ENCODE measurements at regions not wholly inside any gene's neighbourhood (a gene's known extent, or its start where the extent isn't known, plus 50 kb on each side); places are given as distances from the start of the nearest gene placed in this dataset.

DNA sequence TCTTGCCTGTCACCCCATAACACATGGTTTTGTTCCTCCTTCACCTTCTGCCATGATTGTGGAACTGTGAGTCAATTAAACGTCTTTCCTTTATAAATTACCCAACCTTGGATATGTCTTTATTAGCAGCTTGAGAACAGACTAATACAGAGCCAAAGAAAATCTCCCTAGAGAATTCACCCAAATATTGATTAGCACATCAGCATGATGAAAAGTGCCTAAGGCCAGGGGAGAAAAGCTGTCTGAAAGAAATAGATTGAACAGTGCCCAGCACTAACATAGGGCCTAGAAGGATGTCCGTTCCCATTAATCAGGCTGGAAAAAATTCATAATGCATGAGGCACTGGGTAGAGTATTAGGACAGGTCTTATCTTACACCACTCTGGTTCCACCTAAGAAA, 111.9 kb upstream of the CALN1 start:
- no peak overlapping the region for H3K4me3 ChIP-seq
- no peaks in the 10 kb centered on the region for H3K36me3 ChIP-seq
- no peaks in the 10 kb centered on the region for H3K4me1 ChIP-seq (ENCODE audit: control insufficient read depth in 1 of 2, low read depth in 2 of 2)
- TF ChIP-seq, protein P1, sequence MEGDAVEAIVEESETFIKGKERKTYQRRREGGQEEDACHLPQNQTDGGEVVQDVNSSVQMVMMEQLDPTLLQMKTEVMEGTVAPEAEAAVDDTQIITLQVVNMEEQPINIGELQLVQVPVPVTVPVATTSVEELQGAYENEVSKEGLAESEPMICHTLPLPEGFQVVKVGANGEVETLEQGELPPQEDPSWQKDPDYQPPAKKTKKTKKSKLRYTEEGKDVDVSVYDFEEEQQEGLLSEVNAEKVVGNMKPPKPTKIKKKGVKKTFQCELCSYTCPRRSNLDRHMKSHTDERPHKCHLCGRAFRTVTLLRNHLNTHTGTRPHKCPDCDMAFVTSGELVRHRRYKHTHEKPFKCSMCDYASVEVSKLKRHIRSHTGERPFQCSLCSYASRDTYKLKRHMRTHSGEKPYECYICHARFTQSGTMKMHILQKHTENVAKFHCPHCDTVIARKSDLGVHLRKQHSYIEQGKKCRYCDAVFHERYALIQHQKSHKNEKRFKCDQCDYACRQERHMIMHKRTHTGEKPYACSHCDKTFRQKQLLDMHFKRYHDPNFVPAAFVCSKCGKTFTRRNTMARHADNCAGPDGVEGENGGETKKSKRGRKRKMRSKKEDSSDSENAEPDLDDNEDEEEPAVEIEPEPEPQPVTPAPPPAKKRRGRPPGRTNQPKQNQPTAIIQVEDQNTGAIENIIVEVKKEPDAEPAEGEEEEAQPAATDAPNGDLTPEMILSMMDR (IDR thresholded peaks at IDR 0.05), result no peak
- ATAC-seq (ENCODE audit: insufficient number of reproducible peaks, low FRiP score, low read depth) (no peak), DNase-seq (ENCODE audit: low spot score) (no peak)
- no peaks in the 10 kb centered on the region for H3K9me3 ChIP-seq
- H3K27ac ChIP-seq, result no peak overlapping the region
- no peaks in the 10 kb centered on the region for H3K27me3 ChIP-seq (replicated peaks; ENCODE audit: insufficient read depth)

DNA sequence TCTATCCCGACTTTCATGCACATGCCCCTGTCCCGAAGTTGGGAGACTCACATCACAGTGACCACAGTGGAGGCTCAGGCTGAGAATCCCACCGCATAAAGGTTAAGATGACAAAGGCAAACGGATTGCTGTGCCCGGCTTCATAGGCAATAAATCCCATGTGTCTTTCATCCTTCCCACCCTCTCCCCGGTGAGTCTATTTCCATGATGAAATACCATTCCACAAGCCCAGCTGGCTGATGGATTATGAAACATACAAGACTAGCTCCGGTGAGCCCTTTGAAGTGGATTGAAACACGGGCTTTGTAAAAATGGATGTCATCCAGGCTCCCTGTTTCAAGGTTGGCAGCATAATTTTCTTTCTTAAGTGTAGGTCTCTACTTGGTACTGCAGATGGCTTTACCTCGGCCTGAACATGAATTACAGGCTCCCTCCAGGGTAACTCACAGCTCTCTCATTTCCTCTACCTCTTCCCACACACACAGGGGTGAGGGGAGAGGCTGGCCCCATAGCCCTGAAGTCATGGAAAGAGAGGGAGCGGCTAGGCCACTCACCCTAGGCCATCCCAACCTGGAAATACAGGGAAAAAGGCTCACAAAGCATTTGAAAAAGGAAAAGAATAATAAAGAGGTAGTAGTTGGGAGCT, 92.0 kb upstream of the CALN1 start:
- ATAC-seq (ENCODE audit: insufficient number of reproducible peaks, low FRiP score, low read depth) (no peak), DNase-seq (ENCODE audit: low spot score) (no peak)
- Histone ChIP-seq H3K27me3 (replicated peaks; ENCODE audit: insufficient read depth) (no peaks in the 10 kb centered on the region), H3K27ac (no peak overlapping the region), H3K4me1 (ENCODE audit: control insufficient read depth in 1 of 2, low read depth in 2 of 2) (no peaks in the 10 kb centered on the region), H3K9me3 (no peaks in the 10 kb centered on the region), H3K36me3 (no peaks in the 10 kb centered on the region), H3K4me3 (no peak overlapping the region)
- TF ChIP-seq, protein P1 (IDR thresholded peaks at IDR 0.05), result no peak

DNA sequence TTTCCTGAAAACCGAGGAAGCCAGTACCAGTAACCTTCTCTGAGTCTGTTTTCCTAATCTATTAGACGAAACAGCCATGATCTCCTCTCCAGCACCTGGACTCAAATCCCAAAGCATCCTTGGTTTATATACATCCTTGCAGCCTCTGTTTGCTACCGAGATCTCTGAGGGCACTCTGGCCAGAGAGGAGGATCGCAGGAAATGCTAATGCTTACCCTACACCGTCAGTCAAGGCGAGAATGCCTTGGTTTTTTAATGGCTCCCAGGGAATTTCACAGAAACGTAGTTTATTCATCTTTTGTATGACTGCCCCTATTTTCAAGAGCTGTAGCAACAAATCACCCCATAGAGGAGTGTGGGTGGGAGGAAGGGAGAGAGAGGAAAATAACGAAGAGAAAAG, 91.5 kb upstream of the CALN1 start:
- no peak overlapping the region for H3K27ac ChIP-seq
- H3K36me3 ChIP-seq, result no peaks in the 10 kb centered on the region
- TF ChIP-seq, protein P1 (IDR thresholded peaks at IDR 0.05), result no peak
- DNase-seq (ENCODE audit: low spot score) (no peak), ATAC-seq (ENCODE audit: insufficient number of reproducible peaks, low FRiP score, low read depth) (no peak)
- no peaks in the 10 kb centered on the region for H3K9me3 ChIP-seq
- no peaks in the 10 kb centered on the region for H3K27me3 ChIP-seq (replicated peaks; ENCODE audit: insufficient read depth)
- no peaks in the 10 kb centered on the region for H3K4me1 ChIP-seq (ENCODE audit: control insufficient read depth in 1 of 2, low read depth in 2 of 2)
- no peak overlapping the region for H3K4me3 ChIP-seq

DNA sequence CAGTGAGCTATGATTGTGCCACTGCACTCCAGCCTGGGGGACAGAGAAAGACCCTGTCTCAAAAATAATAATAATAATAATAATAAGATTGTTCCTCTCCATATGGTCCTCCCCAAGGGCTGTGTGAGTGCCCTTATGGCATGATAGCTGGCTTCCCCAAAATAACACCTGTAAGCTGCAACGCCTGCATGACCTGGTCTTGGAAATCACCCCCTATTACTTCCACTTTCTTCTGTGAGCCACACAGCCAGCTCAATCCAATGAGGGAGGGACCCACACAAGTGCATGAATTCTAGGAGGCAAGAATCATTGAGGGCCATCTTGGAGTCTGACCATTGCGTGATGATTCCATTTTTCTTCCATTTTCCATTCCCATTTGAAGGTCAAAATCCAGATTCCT, 82.7 kb upstream of the CALN1 start:
- DNase-seq (ENCODE audit: low spot score) (no peak), ATAC-seq (ENCODE audit: insufficient number of reproducible peaks, low FRiP score, low read depth) (no peak)
- Histone ChIP-seq H3K36me3 (no peaks in the 10 kb centered on the region), H3K27me3 (replicated peaks; ENCODE audit: insufficient read depth) (no peaks in the 10 kb centered on the region), H3K9me3 (no peaks in the 10 kb centered on the region), H3K27ac (no peak overlapping the region), H3K4me3 (no peak overlapping the region), H3K4me1 (ENCODE audit: control insufficient read depth in 1 of 2, low read depth in 2 of 2) (no peaks in the 10 kb centered on the region)
- TF ChIP-seq, protein P1 (IDR thresholded peaks at IDR 0.05), result no peak

DNA sequence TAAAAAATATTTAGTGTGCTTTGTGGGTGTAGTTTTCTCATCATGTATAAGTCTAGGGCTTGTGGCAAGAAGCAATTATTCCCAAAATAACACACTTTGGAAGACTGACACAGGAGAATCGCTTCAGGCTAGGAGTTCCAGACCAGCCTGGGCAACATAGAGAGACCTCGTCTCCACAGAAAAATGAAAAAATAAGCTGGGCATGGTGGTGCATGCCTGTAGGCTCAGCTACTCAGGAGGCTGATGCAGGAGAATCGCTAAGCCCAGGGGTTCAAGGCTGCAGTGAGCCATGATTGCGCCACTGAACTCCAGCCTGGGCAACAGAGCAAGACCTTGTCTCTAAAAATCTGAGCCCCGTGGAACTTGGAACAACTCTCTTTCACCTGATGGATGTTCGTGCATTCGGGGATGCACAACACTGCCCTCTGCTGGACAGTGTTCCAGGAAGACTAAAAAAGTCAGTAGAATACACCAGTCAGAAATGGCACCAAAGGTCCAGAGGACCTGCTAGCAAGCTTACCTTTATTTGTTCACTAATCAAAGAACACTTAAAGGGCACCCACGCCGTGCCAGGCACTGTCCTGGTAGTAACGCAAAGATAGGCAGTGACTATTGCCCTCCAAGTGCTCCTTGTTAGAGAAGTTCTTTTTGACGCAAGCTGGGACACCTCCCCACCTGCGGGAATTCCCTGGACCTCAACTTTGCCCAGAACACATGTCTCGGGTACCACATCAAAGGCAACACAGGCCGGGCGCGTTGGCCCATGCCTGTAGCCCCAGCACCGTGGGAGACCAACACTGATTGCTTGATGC, 81.9 kb upstream of the CALN1 start:
- no peaks in the 10 kb centered on the region for H3K27me3 ChIP-seq (replicated peaks; ENCODE audit: insufficient read depth)
- ATAC-seq (ENCODE audit: insufficient number of reproducible peaks, low FRiP score, low read depth) (no peak), DNase-seq (ENCODE audit: low spot score) (no peak)
- TF ChIP-seq, protein P1 (IDR thresholded peaks at IDR 0.05), result peak; percentile 28
- no peak overlapping the region for H3K4me3 ChIP-seq
- H3K9me3 ChIP-seq, result no peaks in the 10 kb centered on the region
- no peaks in the 10 kb centered on the region for H3K36me3 ChIP-seq
- no peaks in the 10 kb centered on the region for H3K4me1 ChIP-seq (ENCODE audit: control insufficient read depth in 1 of 2, low read depth in 2 of 2)
- no peak overlapping the region for H3K27ac ChIP-seq

Data from thoracic aorta (tissue), 2 donors.